ENCODE measurements at regions not wholly inside any gene's neighbourhood (a gene's known extent, or its start where the extent isn't known, plus 50 kb on each side); places are given as distances from the start of the nearest gene placed in this dataset.
"Not testable (repeated sequence)": the region's sequence is repeated elsewhere in the genome, so short reads cannot be mapped to it uniquely, and the experiment has no call there.

DNA sequence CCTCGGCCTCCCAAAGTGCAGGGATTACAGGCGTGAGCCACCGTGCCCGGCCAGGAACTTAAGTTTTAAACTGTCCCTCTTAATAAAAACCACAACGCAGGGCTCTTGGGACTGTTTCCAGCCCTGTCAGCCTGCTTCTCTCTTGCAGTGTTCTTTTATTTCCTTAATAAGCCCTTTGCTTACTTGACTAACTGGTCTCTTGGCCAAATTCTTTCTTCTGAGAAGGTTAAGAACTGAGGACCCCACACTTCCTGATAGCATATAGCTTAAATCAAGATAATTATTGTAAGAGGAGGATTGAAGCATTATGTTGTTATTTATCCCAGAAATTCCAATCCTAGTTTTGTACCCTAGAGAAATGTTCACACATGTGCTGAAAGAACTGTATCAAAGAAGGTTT, 128.2 kb upstream of the UXS1 start:
- Histone ChIP-seq H3K9me3 (ENCODE audit: low read length) (no peaks in the 10 kb centered on the region), H3K9me2 (ENCODE audit: low read depth, low read length) (no peaks in the 10 kb centered on the region), H3K36me3 (ENCODE audit: insufficient read depth, low read length) (no peaks in the 10 kb centered on the region), H2AFZ (ENCODE audit: low read length) (no peak overlapping the region), H3K9ac (ENCODE audit: low read length) (no peak overlapping the region), H4K20me1 (ENCODE audit: insufficient read depth, low read length) (no peaks in the 10 kb centered on the region), H3K79me2 (ENCODE audit: insufficient read depth, low read length) (no peaks in the 10 kb centered on the region), H3K27ac (ENCODE audit: low read depth, low read length, poor library complexity, severe bottlenecking) (no peak overlapping the region), H3K4me2 (ENCODE audit: low read length) (no peak overlapping the region), H3K4me1 (ENCODE audit: insufficient read depth, low read length, severe bottlenecking) (no peaks in the 10 kb centered on the region), H3F3A (ENCODE audit: insufficient read depth, low read length) (no peaks in the 10 kb centered on the region), H3K27me3 (ENCODE audit: insufficient read depth, low read length) (no peaks in the 10 kb centered on the region), H3K4me3 (ENCODE audit: low read depth, low read length, poor library complexity, severe bottlenecking) (no peak overlapping the region)
- no peak for TF ChIP-seq EZH2 (IDR thresholded peaks at IDR 0.05; ENCODE audit: borderline replicate concordance, low read length)
- TF ChIP-seq, protein P1, sequence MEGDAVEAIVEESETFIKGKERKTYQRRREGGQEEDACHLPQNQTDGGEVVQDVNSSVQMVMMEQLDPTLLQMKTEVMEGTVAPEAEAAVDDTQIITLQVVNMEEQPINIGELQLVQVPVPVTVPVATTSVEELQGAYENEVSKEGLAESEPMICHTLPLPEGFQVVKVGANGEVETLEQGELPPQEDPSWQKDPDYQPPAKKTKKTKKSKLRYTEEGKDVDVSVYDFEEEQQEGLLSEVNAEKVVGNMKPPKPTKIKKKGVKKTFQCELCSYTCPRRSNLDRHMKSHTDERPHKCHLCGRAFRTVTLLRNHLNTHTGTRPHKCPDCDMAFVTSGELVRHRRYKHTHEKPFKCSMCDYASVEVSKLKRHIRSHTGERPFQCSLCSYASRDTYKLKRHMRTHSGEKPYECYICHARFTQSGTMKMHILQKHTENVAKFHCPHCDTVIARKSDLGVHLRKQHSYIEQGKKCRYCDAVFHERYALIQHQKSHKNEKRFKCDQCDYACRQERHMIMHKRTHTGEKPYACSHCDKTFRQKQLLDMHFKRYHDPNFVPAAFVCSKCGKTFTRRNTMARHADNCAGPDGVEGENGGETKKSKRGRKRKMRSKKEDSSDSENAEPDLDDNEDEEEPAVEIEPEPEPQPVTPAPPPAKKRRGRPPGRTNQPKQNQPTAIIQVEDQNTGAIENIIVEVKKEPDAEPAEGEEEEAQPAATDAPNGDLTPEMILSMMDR (IDR thresholded peaks at IDR 0.05; ENCODE audit: low read length): no peak

DNA sequence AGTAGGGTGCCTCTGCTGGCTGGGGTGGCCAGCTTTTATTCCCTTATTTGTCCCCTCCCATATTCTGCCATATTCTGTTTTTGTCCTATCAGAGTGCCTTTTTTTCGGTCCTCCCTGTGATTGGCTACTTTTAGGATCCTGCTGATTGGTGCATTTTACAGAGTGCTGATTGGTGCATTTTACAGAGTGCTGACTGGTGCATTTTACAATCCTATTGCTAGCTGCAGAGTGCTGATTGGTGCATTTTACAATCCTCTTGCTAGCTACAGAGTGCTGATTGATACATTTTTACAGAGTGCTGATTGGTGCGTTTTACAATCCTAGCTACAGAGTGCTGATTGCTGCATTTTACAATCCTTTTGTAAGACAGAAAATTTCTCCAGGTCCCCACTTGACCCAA, 126.3 kb upstream of the UXS1 start:
- H3K9me3 ChIP-seq (ENCODE audit: low read length); H3K4me1 ChIP-seq (ENCODE audit: insufficient read depth, low read length, severe bottlenecking); H3K36me3 ChIP-seq (ENCODE audit: insufficient read depth, low read length); H3K9ac ChIP-seq (ENCODE audit: low read length); H3K4me3 ChIP-seq (ENCODE audit: low read depth, low read length, poor library complexity, severe bottlenecking); H3K9me2 ChIP-seq (ENCODE audit: low read depth, low read length); H3K27ac ChIP-seq (ENCODE audit: low read depth, low read length, poor library complexity, severe bottlenecking); H3F3A ChIP-seq (ENCODE audit: insufficient read depth, low read length); H4K20me1 ChIP-seq (ENCODE audit: insufficient read depth, low read length); H3K4me2 ChIP-seq (ENCODE audit: low read length); H3K27me3 ChIP-seq (ENCODE audit: insufficient read depth, low read length); H3K79me2 ChIP-seq (ENCODE audit: insufficient read depth, low read length); H2AFZ ChIP-seq (ENCODE audit: low read length): not testable (repeated sequence)

DNA sequence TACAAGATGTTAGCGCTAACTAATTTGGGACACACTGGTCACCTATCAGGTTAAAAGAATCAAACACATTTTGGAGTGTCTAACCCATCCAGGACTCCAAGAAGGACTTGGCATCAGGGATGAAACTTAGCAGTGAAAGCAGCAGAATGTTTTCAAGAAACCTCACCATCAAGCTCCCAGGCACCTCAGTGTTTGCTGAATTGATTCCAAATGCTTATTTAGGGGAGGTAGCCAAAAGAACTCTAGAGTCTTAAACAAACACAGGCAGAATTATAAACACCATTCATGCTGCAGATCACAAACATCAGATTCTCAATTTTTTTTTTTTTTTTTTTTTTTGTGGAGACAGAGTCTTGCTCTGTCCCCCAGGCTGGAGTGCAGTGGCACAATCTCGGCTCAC, 122.8 kb upstream of the UXS1 start:
- Histone ChIP-seq H3K9me3 (ENCODE audit: low read length) (no peaks in the 10 kb centered on the region), H3K79me2 (ENCODE audit: insufficient read depth, low read length) (no peaks in the 10 kb centered on the region), H3K9ac (ENCODE audit: low read length) (no peak overlapping the region), H3F3A (ENCODE audit: insufficient read depth, low read length) (no peaks in the 10 kb centered on the region), H3K27me3 (ENCODE audit: insufficient read depth, low read length) (no peaks in the 10 kb centered on the region), H4K20me1 (ENCODE audit: insufficient read depth, low read length) (no peaks in the 10 kb centered on the region), H3K4me3 (ENCODE audit: low read depth, low read length, poor library complexity, severe bottlenecking) (no peak overlapping the region), H2AFZ (ENCODE audit: low read length) (no peak overlapping the region), H3K27ac (ENCODE audit: low read depth, low read length, poor library complexity, severe bottlenecking) (no peak overlapping the region), H3K4me1 (ENCODE audit: insufficient read depth, low read length, severe bottlenecking) (no peaks in the 10 kb centered on the region), H3K36me3 (ENCODE audit: insufficient read depth, low read length) (no peaks in the 10 kb centered on the region), H3K4me2 (ENCODE audit: low read length) (no peak overlapping the region), H3K9me2 (ENCODE audit: low read depth, low read length) (no peaks in the 10 kb centered on the region)
- TF ChIP-seq EZH2 (IDR thresholded peaks at IDR 0.05; ENCODE audit: borderline replicate concordance, low read length): no peak
- TF ChIP-seq, protein P1 (IDR thresholded peaks at IDR 0.05; ENCODE audit: low read length): no peak

DNA sequence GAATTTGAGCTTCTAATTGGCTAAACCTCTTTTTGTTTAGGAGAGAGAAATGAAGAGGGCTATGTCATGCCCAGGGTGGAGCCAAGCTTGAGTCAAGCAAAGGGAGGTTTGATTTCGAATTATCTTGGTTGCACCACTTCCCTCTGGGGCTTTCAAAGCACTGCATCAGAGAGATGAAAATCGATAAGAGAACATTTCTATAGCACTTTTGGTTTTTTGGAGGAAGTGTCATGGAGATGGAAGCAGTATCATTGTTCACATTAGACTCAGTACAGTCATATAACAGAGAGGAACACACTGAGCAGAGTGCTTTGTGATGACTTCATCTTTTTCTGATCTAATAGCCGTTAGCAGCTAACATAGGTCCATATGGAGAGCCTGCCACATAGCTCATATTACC, 120.3 kb upstream of the UXS1 start:
- Histone ChIP-seq H2AFZ (ENCODE audit: low read length) (no peak overlapping the region), H4K20me1 (ENCODE audit: insufficient read depth, low read length) (no peaks in the 10 kb centered on the region), H3K79me2 (ENCODE audit: insufficient read depth, low read length) (no peaks in the 10 kb centered on the region), H3K4me3 (ENCODE audit: low read depth, low read length, poor library complexity, severe bottlenecking) (no peak overlapping the region), H3K27me3 (ENCODE audit: insufficient read depth, low read length) (no peaks in the 10 kb centered on the region), H3K4me1 (ENCODE audit: insufficient read depth, low read length, severe bottlenecking) (no peaks in the 10 kb centered on the region), H3K4me2 (ENCODE audit: low read length) (no peak overlapping the region), H3K27ac (ENCODE audit: low read depth, low read length, poor library complexity, severe bottlenecking) (no peak overlapping the region), H3K36me3 (ENCODE audit: insufficient read depth, low read length) (no peaks in the 10 kb centered on the region), H3F3A (ENCODE audit: insufficient read depth, low read length) (no peaks in the 10 kb centered on the region), H3K9me2 (ENCODE audit: low read depth, low read length) (no peaks in the 10 kb centered on the region), H3K9me3 (ENCODE audit: low read length) (no peaks in the 10 kb centered on the region), H3K9ac (ENCODE audit: low read length) (no peak overlapping the region)
- TF ChIP-seq EZH2 (IDR thresholded peaks at IDR 0.05; ENCODE audit: borderline replicate concordance, low read length): no peak
- TF ChIP-seq, protein P1 (IDR thresholded peaks at IDR 0.05; ENCODE audit: low read length): no peak

Measured in OCI-LY1 (cell line).